HFFc6 (cell line): ENCODE measurements at regions not wholly inside any gene's neighbourhood (a gene's known extent, or its start where the extent isn't known, plus 50 kb on each side); places are given as distances from the start of the nearest gene placed in this dataset.

Experiments used
- DNase-seq: peaks from one replicate; pipeline ENCODE4 v3.0.0-alpha.2; 2018
- H3K27ac Mint-ChIP-seq: 2 replicates; pipeline ENCODE4 v1.8.0; 2020; ENCODE audit warnings: mild to moderate bottlenecking, mixed read lengths
- H3K27me3 Mint-ChIP-seq: 2 replicates; pipeline ENCODE4 v1.8.0; 2021; ENCODE audit warnings: mild to moderate bottlenecking, moderate library complexity, mixed read lengths; ENCODE audit not compliant: insufficient read depth
- H3K36me3 Mint-ChIP-seq: 2 replicates; pipeline ENCODE4 v1.8.0; 2021; ENCODE audit warnings: low read depth, mixed read lengths
- H3K4me1 Mint-ChIP-seq: 2 replicates; pipeline ENCODE4 v1.8.0; 2020; ENCODE audit warnings: low read depth, mixed read lengths
- H3K4me3 Mint-ChIP-seq: 2 replicates; pipeline ENCODE4 v1.8.0; 2020; ENCODE audit warnings: mild to moderate bottlenecking, moderate library complexity, mixed read lengths
- H3K9me3 Mint-ChIP-seq: 2 replicates; pipeline ENCODE4 v1.8.0; 2020; ENCODE audit warnings: mild to moderate bottlenecking, mixed read lengths
- CTCF ChIP-seq: fragments of 200-600 bp; sonication (generic); IDR thresholded peaks from 2 replicates; pipeline ENCODE4 v1.5.0; 2021; ENCODE audit warnings: antibody characterized with exemption, mild to moderate bottlenecking

- no peaks in the 10 kb centered on the region for H3K27me3 Mint-ChIP-seq
- TF ChIP-seq CTCF: no peak
- H3K36me3 Mint-ChIP-seq: no peaks in the 10 kb centered on the region
- H3K4me1 Mint-ChIP-seq: no peaks in the 10 kb centered on the region
- H3K4me3 Mint-ChIP-seq: no peak overlapping the region
- no peak overlapping the region for H3K27ac Mint-ChIP-seq
- peaks cover 12% of the 10 kb centered on the region for H3K9me3 Mint-ChIP-seq
- no peak for DNase-seq
Observed at GRCh38 chr7:12154119-12154518, 57.0 kb upstream of the TMEM106B start.

GRCh38 chr7:12157517-12157916 lies 53.6 kb upstream of the TMEM106B start:
- no peaks in the 10 kb centered on the region for H3K4me1 Mint-ChIP-seq
- no peak for TF ChIP-seq CTCF
- H3K4me3 Mint-ChIP-seq: no peak overlapping the region
- peaks cover 12% of the 10 kb centered on the region for H3K9me3 Mint-ChIP-seq
- no peaks in the 10 kb centered on the region for H3K36me3 Mint-ChIP-seq
- H3K27me3 Mint-ChIP-seq: no peaks in the 10 kb centered on the region; the same call in 1 of the 2 replicates
- DNase-seq: no peak
- H3K27ac Mint-ChIP-seq: no peak overlapping the region

- no peak overlapping the region for H3K27ac Mint-ChIP-seq
- H3K9me3 Mint-ChIP-seq: peaks cover 15% of the 10 kb centered on the region
- no peak for DNase-seq
- no peak for TF ChIP-seq CTCF
- no peaks in the 10 kb centered on the region; the same call in 1 of the 2 replicates for H3K27me3 Mint-ChIP-seq
- H3K36me3 Mint-ChIP-seq: no peaks in the 10 kb centered on the region
- no peaks in the 10 kb centered on the region for H3K4me1 Mint-ChIP-seq
- H3K4me3 Mint-ChIP-seq: no peak overlapping the region
Observed at GRCh38 chr7:12158334-12159060, 52.6 kb upstream of the TMEM106B start.

- Mint-ChIP-seq H3K36me3 (no peaks in the 10 kb centered on the region), H3K4me1 (no peaks in the 10 kb centered on the region), H3K27ac (no peak overlapping the region), H3K9me3 (peaks cover 13% of the 10 kb centered on the region), H3K4me3 (no peak overlapping the region), H3K27me3 (no peaks in the 10 kb centered on the region; the same call in 1 of the 2 replicates)
- no peak for DNase-seq
- no peak for TF ChIP-seq CTCF
Observed at GRCh38 chr7:12161146-12161545, 49.9 kb upstream of the TMEM106B start.
